Karpas-422 (cell line): ENCODE measurements at regions not wholly inside any gene's neighbourhood (a gene's known extent, or its start where the extent isn't known, plus 50 kb on each side); places are given as distances from the start of the nearest gene placed in this dataset.

ENCODE experiments used
- DNase-seq: peaks from one replicate; pipeline ENCODE4 v3.0.0-alpha.2; 2015
- H2AFZ ChIP-seq: fragments of 200-600 bp; sonication (generic); 2 replicates; pipeline ENCODE4 v1.6.1; 2014; ENCODE audit warnings: antibody characterized with exemption, low read length, mixed read lengths
- H3K27ac ChIP-seq: fragments of 200-600 bp; sonication (generic); 2 replicates; pipeline ENCODE4 v1.5.1; 2014; ENCODE audit warnings: mild to moderate bottlenecking, low read length, moderate library complexity
- H3K27me3 ChIP-seq: fragments of 200-600 bp; sonication (generic); 2 replicates; pipeline ENCODE4 v1.6.1; 2014; ENCODE audit warnings: low read length, mixed read lengths
- H3K36me3 ChIP-seq: fragments of 200-600 bp; sonication (generic); 2 replicates; pipeline ENCODE4 v1.6.1; 2014; ENCODE audit warnings: low read length, mixed read lengths; ENCODE audit not compliant: insufficient read depth
- H3K4me1 ChIP-seq: fragments of 200-600 bp; sonication (generic); 2 replicates; pipeline ENCODE4 v1.6.1; 2014; ENCODE audit warnings: mild to moderate bottlenecking, low read length, mixed read lengths
- H3K4me2 ChIP-seq: fragments of 200-600 bp; sonication (generic); 2 replicates; pipeline ENCODE4 v1.6.1; 2014; ENCODE audit warnings: low read length, low read depth, mild to moderate bottlenecking; ENCODE audit not compliant: poor library complexity, severe bottlenecking
- H3K4me3 ChIP-seq: fragments of 200-600 bp; sonication (generic); 2 replicates; pipeline ENCODE4 v1.5.1; 2014; ENCODE audit warnings: mild to moderate bottlenecking, antibody characterized with exemption, low read length, mixed read lengths
- H3K79me2 ChIP-seq: fragments of 200-600 bp; sonication (generic); 2 replicates; pipeline ENCODE4 v1.6.1; 2014; ENCODE audit warnings: mild to moderate bottlenecking, low read length, mixed read lengths
- H3K9ac ChIP-seq: fragments of 200-600 bp; sonication (generic); 2 replicates; pipeline ENCODE4 v1.6.0; 2014; ENCODE audit warnings: low read length
- H3K9me2 ChIP-seq: fragments of 200-600 bp; sonication (generic), shearing (Covaris generic); replicated peaks from 2 replicates; pipeline ENCODE4 v1.6.0; 2014; ENCODE audit warnings: mild to moderate bottlenecking, low read length, moderate library complexity; ENCODE audit not compliant: insufficient read depth
- H3K9me3 ChIP-seq: fragments of 300-700, 200-600 bp; sonication (generic); 2 replicates; pipeline ENCODE4 v1.6.1; 2014; ENCODE audit warnings: low read length, mixed read lengths
- H4K20me1 ChIP-seq: fragments of 200-600 bp; sonication (generic); 2 replicates; pipeline ENCODE4 v1.6.1; 2014; ENCODE audit warnings: mild to moderate bottlenecking, antibody characterized with exemption, low read length, low read depth; ENCODE audit not compliant: insufficient read depth

DNA sequence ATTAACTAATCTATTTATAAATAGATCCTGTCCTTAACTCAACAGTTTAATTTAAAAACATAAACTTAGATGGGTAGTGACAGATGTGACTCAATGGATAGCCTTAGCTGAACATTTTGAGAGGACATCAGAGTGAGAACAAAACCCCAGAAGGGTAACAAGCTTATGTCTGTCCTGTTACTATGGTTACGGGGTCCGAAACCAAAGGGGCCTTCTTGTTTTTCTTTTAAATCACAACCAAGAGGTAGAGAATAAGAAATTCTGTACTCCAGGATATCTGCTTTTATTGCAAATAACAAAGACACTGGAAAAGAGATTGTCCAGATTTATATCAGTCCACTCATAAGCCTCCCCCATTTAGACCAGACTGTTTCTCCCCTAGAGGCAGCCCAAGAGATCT lies 612.1 kb downstream of the MTRR start:
- H2AFZ ChIP-seq = no peak overlapping the region
- no peak overlapping the region for H3K4me3 ChIP-seq
- no peaks in the 10 kb centered on the region for H3K27me3 ChIP-seq
- no peak overlapping the region for H3K4me2 ChIP-seq
- DNase-seq = no peak
- no peaks in the 10 kb centered on the region for H4K20me1 ChIP-seq
- H3K9ac ChIP-seq = no peak overlapping the region
- H3K36me3 ChIP-seq = no peaks in the 10 kb centered on the region
- no peak overlapping the region for H3K27ac ChIP-seq
- no peaks in the 10 kb centered on the region for H3K79me2 ChIP-seq
- no peaks in the 10 kb centered on the region for H3K9me2 ChIP-seq
- H3K9me3 ChIP-seq = peaks cover 15% of the 10 kb centered on the region
- no peaks in the 10 kb centered on the region for H3K4me1 ChIP-seq

DNA sequence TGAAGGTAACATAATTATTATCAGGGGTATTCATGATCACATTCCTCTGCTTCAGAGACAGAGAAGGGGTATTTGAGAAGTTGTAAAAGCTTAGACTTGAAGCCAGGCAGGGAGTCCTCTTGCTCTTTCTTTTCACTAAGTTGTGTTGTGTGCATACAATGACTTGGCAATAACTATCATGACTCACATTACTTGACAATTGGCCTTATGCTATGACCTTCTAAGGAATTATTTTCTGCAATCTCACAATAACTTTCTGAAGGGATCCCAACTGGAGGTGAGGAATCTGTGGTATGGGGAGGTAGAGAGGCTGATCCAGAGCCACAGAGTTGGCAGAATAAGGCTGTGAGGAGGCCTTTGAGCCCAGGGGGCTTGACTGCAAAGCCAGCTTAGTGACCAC lies 622.3 kb downstream of the MTRR start:
- H3K9me3 ChIP-seq = peaks cover 13% of the 10 kb centered on the region
- H3K9me2 ChIP-seq = no peaks in the 10 kb centered on the region
- no peak overlapping the region for H2AFZ ChIP-seq
- no peaks in the 10 kb centered on the region for H3K4me1 ChIP-seq
- H3K4me2 ChIP-seq = no peak overlapping the region
- no peak for DNase-seq
- H3K27ac ChIP-seq = no peak overlapping the region
- no peak overlapping the region for H3K9ac ChIP-seq
- H4K20me1 ChIP-seq = no peaks in the 10 kb centered on the region
- H3K36me3 ChIP-seq = no peaks in the 10 kb centered on the region
- H3K27me3 ChIP-seq = no peaks in the 10 kb centered on the region
- no peaks in the 10 kb centered on the region for H3K79me2 ChIP-seq
- no peak overlapping the region for H3K4me3 ChIP-seq

DNA sequence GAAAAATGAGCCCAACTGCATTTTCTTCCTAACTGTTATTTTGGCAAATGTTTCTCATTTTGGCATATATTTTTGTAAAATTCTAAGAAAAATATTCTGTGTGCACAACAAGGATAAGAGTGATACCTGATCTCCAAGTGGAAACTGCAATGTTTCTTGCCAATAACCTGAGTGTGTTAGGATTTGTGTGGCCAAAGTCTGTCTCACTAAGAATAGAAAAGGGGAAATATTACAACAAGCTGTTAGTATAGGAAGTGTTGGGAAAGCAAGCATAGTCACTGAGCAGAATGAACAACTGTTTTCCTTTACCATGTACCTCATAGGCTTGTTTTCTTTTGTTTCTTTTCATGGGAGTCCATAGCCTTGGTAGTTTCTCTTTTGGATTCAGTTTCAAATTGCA lies 624.2 kb downstream of the MTRR start:
- Histone ChIP-seq H3K4me3 (no peak overlapping the region), H3K9me2 (no peaks in the 10 kb centered on the region)

DNA sequence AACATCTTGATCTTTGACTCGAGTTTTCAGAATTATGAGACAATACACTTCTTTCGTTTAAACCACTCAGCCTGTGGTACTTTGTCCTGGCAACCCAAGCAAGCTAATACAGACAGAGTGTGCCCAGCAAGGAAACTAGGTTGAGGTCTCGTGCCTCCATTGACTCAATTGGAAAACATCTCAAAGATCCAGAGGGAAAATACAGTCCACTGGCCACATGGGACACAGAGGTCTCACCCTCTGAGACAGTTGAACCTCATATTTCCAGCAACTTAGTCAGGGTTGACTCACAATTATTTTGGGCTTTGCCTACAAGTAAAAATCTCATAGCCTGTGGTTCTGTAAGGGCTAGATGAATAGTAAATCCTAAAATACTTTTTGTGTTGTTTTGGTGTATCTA lies 631.5 kb downstream of the MTRR start:
- H4K20me1 ChIP-seq = no peaks in the 10 kb centered on the region
- no peaks in the 10 kb centered on the region for H3K36me3 ChIP-seq
- no peak for DNase-seq

More for the DNA sequence above, 624.2 kb downstream of the MTRR start:
- H3K79me2 ChIP-seq = no peaks in the 10 kb centered on the region
- no peak overlapping the region for H3K27ac ChIP-seq
- no peaks in the 10 kb centered on the region for H3K27me3 ChIP-seq
- H3K9ac ChIP-seq = no peak overlapping the region
- no peaks in the 10 kb centered on the region for H3K36me3 ChIP-seq
- no peaks in the 10 kb centered on the region for H3K4me1 ChIP-seq
- H3K9me3 ChIP-seq = peaks cover 18% of the 10 kb centered on the region
- H3K4me2 ChIP-seq = no peak overlapping the region
- H4K20me1 ChIP-seq = no peaks in the 10 kb centered on the region
- H2AFZ ChIP-seq = no peak overlapping the region
- no peak for DNase-seq

DNA sequence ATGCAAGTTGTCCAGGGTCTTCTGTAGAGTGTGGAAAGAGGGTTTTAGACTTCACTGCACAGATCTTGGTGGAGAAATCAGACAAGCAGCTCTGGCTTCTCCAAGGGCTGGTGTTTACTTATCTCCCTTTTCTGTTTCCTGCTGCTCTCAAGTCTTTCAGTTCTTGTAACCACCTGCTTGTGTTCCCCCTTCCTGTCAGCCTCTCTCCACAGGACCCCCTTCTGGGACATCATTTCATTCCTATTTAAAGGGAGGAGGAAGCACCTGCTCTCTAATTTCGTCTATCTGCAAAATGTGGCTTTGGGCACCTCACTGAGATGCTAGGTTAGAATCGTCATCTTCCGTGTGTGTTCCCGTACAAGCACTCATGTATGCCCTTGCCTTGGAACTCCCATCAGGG lies 636.2 kb downstream of the MTRR start:
- H2AFZ ChIP-seq = no peak overlapping the region
- H3K27me3 ChIP-seq = no peaks in the 10 kb centered on the region
- H3K9me3 ChIP-seq = peaks cover 9% of the 10 kb centered on the region
- no peaks in the 10 kb centered on the region for H4K20me1 ChIP-seq
- no peaks in the 10 kb centered on the region for H3K36me3 ChIP-seq
- no peaks in the 10 kb centered on the region for H3K79me2 ChIP-seq
- H3K4me2 ChIP-seq = no peak overlapping the region
- H3K9me2 ChIP-seq = no peaks in the 10 kb centered on the region
- no peak overlapping the region for H3K9ac ChIP-seq
- no peak overlapping the region for H3K27ac ChIP-seq
- no peaks in the 10 kb centered on the region for H3K4me1 ChIP-seq
- no peak for DNase-seq
- no peak overlapping the region for H3K4me3 ChIP-seq

More for the DNA sequence above, 631.5 kb downstream of the MTRR start:
- Histone ChIP-seq H3K4me3 (no peak overlapping the region; the same call in 1 of the 2 replicates), H3K4me1 (no peaks in the 10 kb centered on the region), H2AFZ (no peak overlapping the region), H3K4me2 (no peak overlapping the region), H3K9me2 (no peaks in the 10 kb centered on the region), H3K79me2 (no peaks in the 10 kb centered on the region), H3K27ac (no peak overlapping the region), H3K9me3 (peaks cover 12% of the 10 kb centered on the region), H3K9ac (no peak overlapping the region), H3K27me3 (no peaks in the 10 kb centered on the region)

DNA sequence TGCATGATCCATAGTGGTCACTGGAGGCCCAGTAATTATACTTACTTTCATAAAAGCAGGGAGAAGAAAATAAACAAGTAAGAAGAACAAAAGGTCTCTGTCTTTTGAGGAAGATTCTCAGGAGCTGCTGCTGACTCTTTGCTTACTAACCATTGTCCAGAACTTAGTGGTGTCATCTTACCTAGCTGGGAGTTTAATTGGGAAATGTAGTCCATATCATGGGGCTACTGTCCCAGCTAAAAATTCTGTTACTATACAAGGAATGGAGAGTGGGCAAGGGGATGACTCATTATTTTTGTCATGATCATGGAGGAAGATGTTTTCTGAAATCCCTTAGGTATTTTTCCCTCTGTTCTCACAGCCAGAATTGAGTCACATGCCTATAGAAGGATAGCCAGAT lies 639.3 kb downstream of the MTRR start:
- Histone ChIP-seq H3K9me3 (0 out of 2 replicates have a peak, but pooled peaks cover 7% of the 10 kb centered on the region), H3K4me3 (no peak overlapping the region), H2AFZ (no peak overlapping the region), H3K9me2 (no peaks in the 10 kb centered on the region), H3K36me3 (no peaks in the 10 kb centered on the region), H3K27me3 (no peaks in the 10 kb centered on the region), H3K9ac (no peak overlapping the region), H3K4me1 (no peaks in the 10 kb centered on the region), H3K27ac (no peak overlapping the region), H4K20me1 (no peaks in the 10 kb centered on the region), H3K4me2 (no peak overlapping the region), H3K79me2 (no peaks in the 10 kb centered on the region)
- DNase-seq = no peak

DNA sequence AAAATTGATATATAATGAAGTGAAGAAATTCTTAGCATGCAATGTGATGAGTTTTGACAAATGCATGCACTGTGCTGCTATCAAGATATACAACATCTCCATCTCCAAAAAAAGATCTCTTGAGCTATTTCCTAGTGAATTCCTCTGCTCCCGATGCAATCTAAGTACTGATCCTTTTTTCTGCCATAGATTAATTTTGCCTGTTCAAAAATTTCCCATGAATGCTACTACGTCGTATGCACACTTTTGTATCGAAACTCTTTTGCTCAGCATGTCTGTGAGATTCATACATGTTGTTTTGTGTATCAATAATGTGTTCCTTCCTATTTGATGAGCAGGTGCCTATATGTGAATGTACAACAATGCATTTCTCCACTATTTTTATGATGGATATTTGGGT lies 647.4 kb downstream of the MTRR start:
- no peak overlapping the region for H2AFZ ChIP-seq

DNA sequence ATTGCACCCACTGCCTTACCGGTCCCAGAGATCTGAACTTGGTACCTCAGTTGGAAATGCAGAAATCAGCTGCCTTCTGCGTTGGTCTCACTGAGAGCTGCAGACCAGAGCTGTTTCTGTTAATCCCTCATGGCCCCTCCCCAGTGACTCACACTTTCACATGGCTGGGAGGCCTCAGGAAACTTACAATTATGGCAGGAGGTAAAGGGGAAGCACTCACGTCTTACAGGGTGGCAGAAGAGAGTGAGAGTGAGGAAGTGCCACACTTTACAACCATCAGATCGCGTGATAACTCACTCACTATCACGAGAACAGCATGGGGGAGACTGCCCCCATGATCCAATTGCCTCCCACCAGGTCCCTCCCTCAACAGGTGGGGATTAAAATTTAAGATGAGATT lies 648.5 kb downstream of the MTRR start:
- Histone ChIP-seq H3K9ac (no peak overlapping the region), H3K4me1 (no peaks in the 10 kb centered on the region), H3K9me3 (peaks cover 20% of the 10 kb centered on the region), H3K27me3 (no peaks in the 10 kb centered on the region), H3K4me2 (no peak overlapping the region), H2AFZ (no peak overlapping the region), H4K20me1 (no peaks in the 10 kb centered on the region), H3K79me2 (no peaks in the 10 kb centered on the region), H3K4me3 (no peak overlapping the region), H3K9me2 (no peaks in the 10 kb centered on the region), H3K36me3 (no peaks in the 10 kb centered on the region), H3K27ac (no peak overlapping the region)
- no peak for DNase-seq

More for the DNA sequence above, 647.4 kb downstream of the MTRR start:
- H4K20me1 ChIP-seq = no peaks in the 10 kb centered on the region
- H3K9me3 ChIP-seq = peaks cover 16% of the 10 kb centered on the region
- no peak overlapping the region for H3K4me2 ChIP-seq
- DNase-seq = no peak
- no peaks in the 10 kb centered on the region for H3K4me1 ChIP-seq
- H3K27ac ChIP-seq = no peak overlapping the region
- no peaks in the 10 kb centered on the region for H3K9me2 ChIP-seq
- no peak overlapping the region for H3K4me3 ChIP-seq
- H3K36me3 ChIP-seq = no peaks in the 10 kb centered on the region
- H3K79me2 ChIP-seq = no peaks in the 10 kb centered on the region
- no peak overlapping the region for H3K9ac ChIP-seq
- no peaks in the 10 kb centered on the region for H3K27me3 ChIP-seq

DNA sequence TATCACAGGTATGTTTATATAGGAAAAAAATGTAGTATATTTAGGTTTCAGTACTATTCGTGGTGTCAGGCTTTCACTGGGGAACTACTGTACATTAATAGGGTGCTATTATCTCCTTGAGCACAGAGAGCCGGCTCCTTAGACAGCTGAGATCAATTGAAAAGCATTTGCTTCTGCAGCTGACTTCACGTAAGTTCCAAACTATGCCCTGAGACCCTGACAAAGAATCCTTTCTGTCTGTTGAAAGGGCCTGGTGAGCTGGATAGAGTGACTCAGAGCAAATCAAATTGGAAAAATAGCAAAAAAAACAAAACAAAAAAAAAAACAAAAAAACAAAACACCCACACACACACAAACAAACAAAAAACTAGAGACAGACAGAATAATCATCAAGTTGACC lies 652.0 kb downstream of the MTRR start:
- Histone ChIP-seq H4K20me1 (no peaks in the 10 kb centered on the region), H3K27ac (no peak overlapping the region), H3K9me2 (no peaks in the 10 kb centered on the region), H3K36me3 (no peaks in the 10 kb centered on the region), H3K4me3 (no peak overlapping the region), H3K79me2 (no peaks in the 10 kb centered on the region), H3K9me3 (peaks cover 8% of the 10 kb centered on the region; the same call in 1 of the 2 replicates), H2AFZ (no peak overlapping the region), H3K9ac (no peak overlapping the region), H3K27me3 (no peaks in the 10 kb centered on the region), H3K4me2 (no peak overlapping the region), H3K4me1 (no peaks in the 10 kb centered on the region)
- no peak for DNase-seq
